ENCODE measurements at regions not wholly inside any gene's neighbourhood (a gene's known extent, or its start where the extent isn't known, plus 50 kb on each side); places are given as distances from the start of the nearest gene placed in this dataset.

DNA sequence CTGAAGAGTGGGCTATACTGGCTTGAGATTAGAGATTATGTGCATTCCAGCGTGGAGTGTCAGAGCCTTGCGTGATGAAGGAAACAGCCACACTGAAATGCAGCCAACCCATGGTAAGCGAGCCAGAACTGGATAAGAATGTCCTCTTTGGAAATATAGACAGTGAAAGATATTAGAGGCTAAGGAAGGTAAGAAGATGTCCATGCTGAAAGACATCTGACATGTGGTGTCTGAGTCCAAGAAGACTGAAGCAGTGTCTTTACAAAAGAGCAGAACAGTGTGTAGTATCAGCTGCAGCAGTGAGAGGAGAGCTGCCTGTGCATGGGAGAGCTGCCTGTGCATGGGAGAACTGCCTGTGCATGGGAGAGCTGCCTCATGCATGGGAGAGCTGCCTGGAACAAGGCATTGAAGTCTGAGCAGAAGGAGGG, 672.2 kb downstream of the DIPK2A start:
- Histone ChIP-seq H2AFZ (ENCODE audit: low read depth, low read length) (no peak overlapping the region), H4K20me1 (ENCODE audit: insufficient read depth, low read length) (no peaks in the 10 kb centered on the region), H3K79me2 (ENCODE audit: insufficient read depth, low read length) (no peaks in the 10 kb centered on the region), H3K9ac (ENCODE audit: low read length) (no peak overlapping the region), H3K36me3 (ENCODE audit: insufficient read depth, low read length) (no peaks in the 10 kb centered on the region), H3K27me3 (ENCODE audit: insufficient read depth, low read length) (no peaks in the 10 kb centered on the region), H3K27ac (ENCODE audit: low read depth, low read length) (no peak overlapping the region), H3K4me2 (ENCODE audit: low read length) (no peak overlapping the region), H3K4me1 (ENCODE audit: insufficient read depth, low read length) (no peaks in the 10 kb centered on the region), H3K4me3 (ENCODE audit: insufficient read depth, low read depth, low read length) (no peak overlapping the region), H3K9me3 (ENCODE audit: insufficient read depth, low read depth, low read length) (no peaks in the 10 kb centered on the region)
- no peaks in the 10 kb centered on the region for H3K4me1 Mint-ChIP-seq (ENCODE audit: low read depth, unreplicated experiment)
- FAIRE-seq (no peak), DNase-seq (ENCODE audit: low read depth) (peak; percentile 36)
- no peak for TF ChIP-seq EZH2 (IDR thresholded peaks at IDR 0.05; ENCODE audit: insufficient read depth, low read length)
- TF ChIP-seq, protein P1, sequence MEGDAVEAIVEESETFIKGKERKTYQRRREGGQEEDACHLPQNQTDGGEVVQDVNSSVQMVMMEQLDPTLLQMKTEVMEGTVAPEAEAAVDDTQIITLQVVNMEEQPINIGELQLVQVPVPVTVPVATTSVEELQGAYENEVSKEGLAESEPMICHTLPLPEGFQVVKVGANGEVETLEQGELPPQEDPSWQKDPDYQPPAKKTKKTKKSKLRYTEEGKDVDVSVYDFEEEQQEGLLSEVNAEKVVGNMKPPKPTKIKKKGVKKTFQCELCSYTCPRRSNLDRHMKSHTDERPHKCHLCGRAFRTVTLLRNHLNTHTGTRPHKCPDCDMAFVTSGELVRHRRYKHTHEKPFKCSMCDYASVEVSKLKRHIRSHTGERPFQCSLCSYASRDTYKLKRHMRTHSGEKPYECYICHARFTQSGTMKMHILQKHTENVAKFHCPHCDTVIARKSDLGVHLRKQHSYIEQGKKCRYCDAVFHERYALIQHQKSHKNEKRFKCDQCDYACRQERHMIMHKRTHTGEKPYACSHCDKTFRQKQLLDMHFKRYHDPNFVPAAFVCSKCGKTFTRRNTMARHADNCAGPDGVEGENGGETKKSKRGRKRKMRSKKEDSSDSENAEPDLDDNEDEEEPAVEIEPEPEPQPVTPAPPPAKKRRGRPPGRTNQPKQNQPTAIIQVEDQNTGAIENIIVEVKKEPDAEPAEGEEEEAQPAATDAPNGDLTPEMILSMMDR (IDR thresholded peaks at IDR 0.05; ENCODE audit: insufficient read depth, low read depth, low read length), result no peak
- no peak overlapping the region for H3K27ac Mint-ChIP-seq (ENCODE audit: unreplicated experiment)
- H3K27me3 Mint-ChIP-seq (ENCODE audit: low read depth, unreplicated experiment), result no peaks in the 10 kb centered on the region
- H3K9me3 Mint-ChIP-seq (ENCODE audit: unreplicated experiment), result peaks cover 2% of the 10 kb centered on the region
- H3K4me3 Mint-ChIP-seq (ENCODE audit: unreplicated experiment), result no peak overlapping the region
- no peaks in the 10 kb centered on the region for H3K36me3 Mint-ChIP-seq (ENCODE audit: low read depth, unreplicated experiment)

DNA sequence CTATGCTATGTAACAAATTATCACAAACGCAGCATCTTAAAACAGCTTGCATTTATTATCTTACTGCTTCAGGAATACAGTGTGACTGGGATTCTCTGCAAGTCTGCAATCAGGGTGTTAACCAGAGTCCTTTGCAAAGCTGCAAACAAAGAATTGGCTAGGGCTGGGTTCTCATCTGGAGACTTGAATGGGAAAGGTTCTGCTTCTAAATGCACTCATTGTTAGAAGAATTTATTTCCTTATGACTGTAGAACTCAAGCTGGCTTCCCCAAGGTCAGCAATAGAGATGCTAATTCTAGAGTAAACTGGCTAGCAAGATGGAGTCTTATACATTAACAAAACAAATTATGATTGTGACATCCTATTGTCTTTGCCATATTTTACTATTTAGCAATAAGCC, 673.7 kb downstream of the DIPK2A start:
- no peak overlapping the region for H3K4me2 ChIP-seq (ENCODE audit: low read length)
- H3K27me3 ChIP-seq (ENCODE audit: insufficient read depth, low read length), result no peaks in the 10 kb centered on the region
- H4K20me1 ChIP-seq (ENCODE audit: insufficient read depth, low read length), result no peaks in the 10 kb centered on the region
- Mint-ChIP-seq H3K4me1 (ENCODE audit: low read depth, unreplicated experiment) (no peaks in the 10 kb centered on the region), H3K4me3 (ENCODE audit: unreplicated experiment) (no peak overlapping the region), H3K36me3 (ENCODE audit: low read depth, unreplicated experiment) (no peaks in the 10 kb centered on the region), H3K9me3 (ENCODE audit: unreplicated experiment) (no peaks in the 10 kb centered on the region), H3K27ac (ENCODE audit: unreplicated experiment) (no peak overlapping the region), H3K27me3 (ENCODE audit: low read depth, unreplicated experiment) (no peaks in the 10 kb centered on the region)
- H3K9ac ChIP-seq (ENCODE audit: low read length), result no peak overlapping the region
- DNase-seq (ENCODE audit: low read depth) (no peak), FAIRE-seq (no peak)
- H3K27ac ChIP-seq (ENCODE audit: low read depth, low read length), result no peak overlapping the region
- no peaks in the 10 kb centered on the region for H3K79me2 ChIP-seq (ENCODE audit: insufficient read depth, low read length)
- H3K4me1 ChIP-seq (ENCODE audit: insufficient read depth, low read length), result no peaks in the 10 kb centered on the region
- no peak overlapping the region for H3K4me3 ChIP-seq (ENCODE audit: insufficient read depth, low read depth, low read length)
- H3K9me3 ChIP-seq (ENCODE audit: insufficient read depth, low read depth, low read length), result no peaks in the 10 kb centered on the region
- TF ChIP-seq, protein P1 (IDR thresholded peaks at IDR 0.05; ENCODE audit: insufficient read depth, low read depth, low read length), result no peak
- no peak for TF ChIP-seq EZH2 (IDR thresholded peaks at IDR 0.05; ENCODE audit: insufficient read depth, low read length)
- no peak overlapping the region for H2AFZ ChIP-seq (ENCODE audit: low read depth, low read length)
- no peaks in the 10 kb centered on the region for H3K36me3 ChIP-seq (ENCODE audit: insufficient read depth, low read length)

DNA sequence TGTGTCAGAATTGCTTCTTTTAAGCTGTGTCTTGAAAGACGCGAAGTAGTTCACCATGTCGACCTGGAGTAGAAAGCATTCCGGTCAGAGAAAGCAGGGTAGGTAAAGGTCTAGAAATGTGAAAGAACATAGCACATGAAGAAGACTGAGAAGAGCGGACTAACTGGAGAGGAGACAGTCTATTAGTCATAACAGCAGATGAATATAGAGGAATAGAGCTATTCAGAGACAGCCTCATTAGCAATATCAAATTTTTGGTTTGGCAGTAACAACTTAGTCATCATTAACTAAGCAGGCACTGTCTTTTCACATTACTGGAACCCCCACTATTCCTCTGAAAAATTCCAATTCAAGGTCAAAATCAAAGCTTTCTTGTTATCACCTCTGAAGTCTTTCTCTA, 678.8 kb downstream of the DIPK2A start:
- TF ChIP-seq, protein P1 (IDR thresholded peaks at IDR 0.05; ENCODE audit: insufficient read depth, low read depth, low read length), result no peak
- TF ChIP-seq EZH2 (IDR thresholded peaks at IDR 0.05; ENCODE audit: insufficient read depth, low read length), result no peak
- Histone ChIP-seq H3K4me2 (ENCODE audit: low read length) (no peak overlapping the region), H3K27me3 (ENCODE audit: insufficient read depth, low read length) (no peaks in the 10 kb centered on the region), H3K79me2 (ENCODE audit: insufficient read depth, low read length) (no peaks in the 10 kb centered on the region), H3K9ac (ENCODE audit: low read length) (no peak overlapping the region), H3K4me1 (ENCODE audit: insufficient read depth, low read length) (no peaks in the 10 kb centered on the region), H2AFZ (ENCODE audit: low read depth, low read length) (no peak overlapping the region), H3K27ac (ENCODE audit: low read depth, low read length) (no peak overlapping the region), H4K20me1 (ENCODE audit: insufficient read depth, low read length) (no peaks in the 10 kb centered on the region), H3K9me3 (ENCODE audit: insufficient read depth, low read depth, low read length) (no peaks in the 10 kb centered on the region), H3K36me3 (ENCODE audit: insufficient read depth, low read length) (no peaks in the 10 kb centered on the region), H3K4me3 (ENCODE audit: insufficient read depth, low read depth, low read length) (no peak overlapping the region)
- Mint-ChIP-seq H3K9me3 (ENCODE audit: unreplicated experiment) (no peaks in the 10 kb centered on the region), H3K27ac (ENCODE audit: unreplicated experiment) (no peak overlapping the region), H3K4me1 (ENCODE audit: low read depth, unreplicated experiment) (no peaks in the 10 kb centered on the region), H3K4me3 (ENCODE audit: unreplicated experiment) (no peak overlapping the region), H3K27me3 (ENCODE audit: low read depth, unreplicated experiment) (no peaks in the 10 kb centered on the region), H3K36me3 (ENCODE audit: low read depth, unreplicated experiment) (no peaks in the 10 kb centered on the region)
- FAIRE-seq (no peak), DNase-seq (ENCODE audit: low read depth) (no peak)

Measured in astrocyte (in vitro differentiated cells and primary cell).